D721Med (cell line): ENCODE measurements at regions not wholly inside any gene's neighbourhood (a gene's known extent, or its start where the extent isn't known, plus 50 kb on each side); places are given as distances from the start of the nearest gene placed in this dataset.

ENCODE experiments used
- DNase-seq: peaks from one replicate; pipeline ENCODE4 v3.0.0; 2011; ENCODE audit warnings: low spot score; ENCODE audit not compliant: insufficient read length
- FAIRE-seq: peaks from 2 replicates; lab custom pipeline; 2011; peaks lifted over from hg19 to GRCh38; lab: Jason Lieb, UNC
- TF ChIP-seq, protein P1 (sequence below): IDR thresholded peaks from 2 replicates; pipeline ENCODE4 v1.5.1; 2012; ENCODE audit warnings: mild to moderate bottlenecking, control low read depth; ENCODE audit not compliant: insufficient read depth; ENCODE audit errors: missing control alignments

DNA sequence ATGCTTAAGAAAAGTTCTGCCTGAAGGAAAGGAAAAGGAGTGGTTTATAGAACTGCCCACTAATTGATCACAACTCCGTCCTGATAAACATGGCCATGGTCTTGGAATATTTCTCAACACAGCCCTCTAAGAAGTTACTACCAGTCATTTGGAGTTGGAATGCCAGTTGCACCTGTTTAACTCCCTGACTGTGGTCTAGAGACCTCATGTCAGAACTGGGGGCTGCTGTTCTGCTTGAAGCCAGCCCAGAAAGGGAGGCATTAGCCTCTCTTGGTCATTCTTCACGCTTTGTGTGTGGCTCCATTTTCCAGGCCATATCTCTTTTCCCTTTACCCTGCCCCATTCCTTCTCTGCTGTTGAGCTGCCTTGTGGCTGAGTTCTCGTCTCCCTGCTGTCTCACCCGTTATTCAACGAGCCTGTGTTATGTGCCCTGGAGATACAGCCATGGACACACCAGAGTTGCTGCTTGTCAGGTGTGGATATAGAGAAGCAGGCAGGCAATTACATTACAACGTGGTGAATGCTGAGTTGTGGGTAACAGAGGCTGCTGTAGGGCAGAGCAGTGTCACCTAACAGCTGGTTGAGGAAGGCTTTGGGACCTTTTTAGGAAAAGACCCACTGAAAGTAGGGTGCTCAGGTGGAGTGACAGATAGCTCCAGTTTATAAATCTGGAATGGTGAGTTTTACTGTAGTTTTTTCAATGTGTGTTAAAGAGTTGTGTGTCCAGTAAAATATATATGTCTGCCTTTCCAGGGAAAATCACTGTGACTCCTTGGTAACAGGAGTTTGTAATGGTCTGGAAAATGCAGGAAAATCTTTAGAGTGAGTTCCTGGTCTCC, 137.0 kb upstream of the IPO9 start:
- FAIRE-seq = no peak
- TF ChIP-seq, protein P1, sequence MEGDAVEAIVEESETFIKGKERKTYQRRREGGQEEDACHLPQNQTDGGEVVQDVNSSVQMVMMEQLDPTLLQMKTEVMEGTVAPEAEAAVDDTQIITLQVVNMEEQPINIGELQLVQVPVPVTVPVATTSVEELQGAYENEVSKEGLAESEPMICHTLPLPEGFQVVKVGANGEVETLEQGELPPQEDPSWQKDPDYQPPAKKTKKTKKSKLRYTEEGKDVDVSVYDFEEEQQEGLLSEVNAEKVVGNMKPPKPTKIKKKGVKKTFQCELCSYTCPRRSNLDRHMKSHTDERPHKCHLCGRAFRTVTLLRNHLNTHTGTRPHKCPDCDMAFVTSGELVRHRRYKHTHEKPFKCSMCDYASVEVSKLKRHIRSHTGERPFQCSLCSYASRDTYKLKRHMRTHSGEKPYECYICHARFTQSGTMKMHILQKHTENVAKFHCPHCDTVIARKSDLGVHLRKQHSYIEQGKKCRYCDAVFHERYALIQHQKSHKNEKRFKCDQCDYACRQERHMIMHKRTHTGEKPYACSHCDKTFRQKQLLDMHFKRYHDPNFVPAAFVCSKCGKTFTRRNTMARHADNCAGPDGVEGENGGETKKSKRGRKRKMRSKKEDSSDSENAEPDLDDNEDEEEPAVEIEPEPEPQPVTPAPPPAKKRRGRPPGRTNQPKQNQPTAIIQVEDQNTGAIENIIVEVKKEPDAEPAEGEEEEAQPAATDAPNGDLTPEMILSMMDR = no peak
- DNase-seq = no peak

- no peak for FAIRE-seq
- TF ChIP-seq, protein P1 = no peak
- no peak for DNase-seq
Observed at GRCh38 chr1:201692555-201693394, 136.2 kb upstream of the IPO9 start.

DNA sequence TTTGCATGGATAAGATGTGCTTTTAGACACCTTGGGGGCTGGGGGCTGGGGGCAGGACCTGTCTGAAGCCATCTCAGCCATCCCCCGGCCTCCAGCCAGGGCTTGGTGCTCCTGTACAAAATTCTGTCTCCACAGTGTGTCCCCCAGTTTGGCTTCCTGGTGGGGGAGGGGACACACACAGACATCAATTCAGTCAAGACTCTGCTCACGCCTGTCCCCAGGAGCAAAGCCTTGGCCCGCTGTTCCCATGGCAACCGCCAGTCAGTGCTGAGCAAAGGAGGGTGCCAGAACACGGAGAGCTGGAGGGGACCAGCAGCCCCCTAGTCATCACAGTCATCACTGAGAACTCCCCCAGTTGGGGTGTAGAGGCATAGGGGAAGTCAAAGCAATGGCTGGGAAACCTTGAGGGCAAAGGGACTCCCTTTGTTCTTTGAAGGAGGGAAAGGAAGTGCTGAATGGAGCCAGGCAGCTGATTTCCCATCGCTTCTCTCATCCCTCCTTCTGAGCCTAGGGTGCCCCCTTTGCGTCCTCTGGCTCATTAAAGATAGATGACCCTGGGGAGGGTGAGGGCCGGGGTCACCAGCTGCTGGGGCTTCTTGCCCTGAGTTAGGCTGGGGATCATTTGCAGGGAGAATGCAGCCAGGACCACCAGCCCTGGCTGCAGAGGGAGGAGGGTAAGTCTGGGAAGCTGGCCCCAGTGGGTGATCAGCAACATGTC, 134.9 kb upstream of the IPO9 start:
- TF ChIP-seq, protein P1 = no peak
- FAIRE-seq = no peak
- DNase-seq = no peak

- TF ChIP-seq, protein P1 = no peak
- DNase-seq = no peak
- no peak for FAIRE-seq
Observed at GRCh38 chr1:201694608-201695335, 134.2 kb upstream of the IPO9 start.

DNA sequence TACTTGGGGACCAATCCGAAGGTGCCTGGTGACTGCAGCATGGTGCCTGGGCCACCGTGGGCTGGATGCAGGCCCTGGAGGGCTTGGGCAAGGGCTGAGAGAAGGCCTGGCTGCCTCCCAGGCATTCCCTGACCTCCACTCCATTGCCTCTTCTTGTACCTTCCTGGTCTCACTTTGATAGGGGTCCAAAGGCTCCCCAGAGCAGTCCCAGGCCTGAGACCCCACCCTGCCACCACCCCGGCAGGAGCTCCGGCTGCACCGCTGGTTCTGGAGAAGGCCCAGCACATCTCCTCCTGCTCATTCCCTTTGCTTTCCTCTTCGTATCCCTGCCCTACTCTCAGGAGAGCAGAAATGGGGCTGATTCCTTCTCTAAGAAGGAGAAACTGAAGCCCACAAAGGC, 133.3 kb upstream of the IPO9 start:
- FAIRE-seq = no peak

GRCh38 chr1:201696217-201696761, 132.7 kb upstream of the IPO9 start:
- DNase-seq = no peak
- FAIRE-seq = no peak
- TF ChIP-seq, protein P1 = no peak

More for the DNA sequence above, 133.3 kb upstream of the IPO9 start:
- TF ChIP-seq, protein P1 = no peak
- DNase-seq = no peak
